A549 (cell line): ENCODE measurements at regions not wholly inside any gene's neighbourhood (a gene's known extent, or its start where the extent isn't known, plus 50 kb on each side); places are given as distances from the start of the nearest gene placed in this dataset.

Source experiments
- ATAC-seq, 2 experiments: fragments of 200-7000 bp in 1 of 2; fragments of >200 bp in 1 of 2; cut with Nextera tagmentation in 1 of 2; cut with Tn5 transposase in 1 of 2; 3 replicates each; pipeline versions ENCODE4 v1.8.0 to v1.9.1; 2018 to 2020; ENCODE audit warnings: mild to moderate bottlenecking in 1 of 2, moderate library complexity in 1 of 2
- CTCF ChIA-PET: fragments of 300-600 bp; sonication (Branson Sonifier 250); formaldehyde crosslinking; extraction: SDS; loops from one replicate; lab custom pipeline; 2021; ENCODE audit warnings: antibody characterized with exemption, inconsistent platforms; lab: Yijun Ruan, JAX
- POLR2A ChIA-PET: fragments of 350-600 bp; formaldehyde crosslinking; extraction: SDS; loops from one replicate; lab custom pipeline; 2021; ENCODE audit warnings: antibody characterized with exemption, inconsistent platforms; lab: Yijun Ruan, JAX
- DNase-seq, 2 experiments: peaks; one replicate each; pipeline versions ENCODE4 v3.0.0 to v3.0.0-alpha.2; 2011 to 2016; ENCODE audit warnings: low read depth in 1 of 2, low spot score in 1 of 2
- FAIRE-seq: peaks from 2 replicates; lab custom pipeline; 2011; peaks lifted over from hg19 to GRCh38; lab: Jason Lieb, UNC
- H3K27ac ChIP-seq, 2 experiments: fragments of >200 bp; sonication (Bioruptor Twin); formaldehyde crosslinking; 3 replicates each; pipeline ENCODE4 v1.5.1; 2016 to 2017
- H3K4me1 ChIP-seq: fragments of >200 bp; sonication (Bioruptor Twin); formaldehyde crosslinking; 3 replicates; pipeline ENCODE4 v1.6.1; 2016
- H3K4me2 ChIP-seq: fragments of >200 bp; sonication (Bioruptor Twin); formaldehyde crosslinking; 3 replicates; pipeline ENCODE4 v1.6.1; 2016
- H3K4me3 ChIP-seq: fragments of >200 bp; sonication (Bioruptor Twin); formaldehyde crosslinking; 3 replicates; pipeline ENCODE4 v1.5.1; 2016
- H3K9me3 ChIP-seq: fragments of >200 bp; sonication (Bioruptor Twin); formaldehyde crosslinking; 3 replicates; pipeline ENCODE4 v1.6.1; 2016
- BHLHE40 ChIP-seq: IDR thresholded peaks from 2 replicates; pipeline ENCODE4 v1.6.1; 2012; ENCODE audit warnings: low read depth, low read length, inconsistent platforms
- CHD4 ChIP-seq: fragments of 200-600 bp; sonication (generic); IDR thresholded peaks from 2 replicates; pipeline ENCODE4 v1.6.1; 2016; ENCODE audit warnings: antibody characterized with exemption, mild to moderate bottlenecking, borderline replicate concordance
- CTCF ChIP-seq: fragments of >200 bp; sonication (Bioruptor Twin); formaldehyde crosslinking; IDR thresholded peaks from 3 replicates; pipeline ENCODE4 v1.5.1; 2016
- EHMT2 ChIP-seq: fragments of 200-600 bp; sonication (generic); IDR thresholded peaks from 2 replicates; pipeline ENCODE4 v1.6.1; 2016; ENCODE audit warnings: antibody characterized with exemption, low read depth, mild to moderate bottlenecking, moderate library complexity
- ELK1 ChIP-seq: fragments of 150-350 bp; IDR thresholded peaks from 2 replicates; pipeline ENCODE4 v1.6.1; 2014; ENCODE audit warnings: low read depth, mild to moderate bottlenecking, low read length
- ESRRA ChIP-seq: fragments of 150-350 bp; IDR thresholded peaks from 2 replicates; pipeline ENCODE4 v1.6.1; 2014; ENCODE audit warnings: mild to moderate bottlenecking, low read length, borderline replicate concordance
- FOSL2 ChIP-seq, 2 experiments: fragments of 450-650 bp in 1 of 2; fragments of >200 bp in 1 of 2; sonication (Bioruptor Twin) in 1 of 2; formaldehyde crosslinking; IDR thresholded peaks; 2 replicates each; pipeline versions ENCODE4 v1.5.0 to v1.6.1; 2016 to 2020; ENCODE audit warnings: mild to moderate bottlenecking in 1 of 2, moderate library complexity in 1 of 2
- HDAC2 ChIP-seq: fragments of 200-600 bp; sonication (generic); IDR thresholded peaks from 2 replicates; pipeline ENCODE4 v1.6.1; 2016
- HOXA7 ChIP-seq: fragments of 250-450 bp; sonication (Bioruptor Pico); IDR thresholded peaks from 2 replicates; pipeline ENCODE4 v1.5.0; 2020; ENCODE audit warnings: mild to moderate bottlenecking, moderate library complexity
- JUNB ChIP-seq: fragments of >200 bp; sonication (Bioruptor Twin); formaldehyde crosslinking; IDR thresholded peaks from 2 replicates; pipeline ENCODE4 v1.6.1; 2016
- KDM5A ChIP-seq: fragments of 200-600 bp; sonication (generic); IDR thresholded peaks from 2 replicates; pipeline ENCODE4 v1.6.1; 2016; ENCODE audit warnings: antibody characterized with exemption, mild to moderate bottlenecking
- MYC ChIP-seq: IDR thresholded peaks from 2 replicates; pipeline ENCODE4 v1.6.1; 2012; ENCODE audit warnings: mild to moderate bottlenecking, inconsistent platforms, low read length, improper control_type of control experiment, borderline replicate concordance
- NFE2L2 ChIP-seq: fragments of 150-350 bp; conservative IDR thresholded peaks from 2 replicates; pipeline ENCODE4 v1.6.1; 2014; ENCODE audit warnings: low read length
- NR3C1 ChIP-seq: fragments of >200 bp; sonication (Bioruptor Twin); formaldehyde crosslinking; IDR thresholded peaks from 3 replicates; pipeline ENCODE4 v1.6.1; 2017
- POLR2A ChIP-seq: IDR thresholded peaks from 2 replicates; pipeline ENCODE4 v1.6.1; 2012; ENCODE audit warnings: mild to moderate bottlenecking, low read length
- REST ChIP-seq: fragments of 200-600 bp; sonication (generic); IDR thresholded peaks from 2 replicates; pipeline ENCODE4 v1.6.1; 2016; ENCODE audit warnings: antibody characterized with exemption, mild to moderate bottlenecking, moderate library complexity
- RFX5 ChIP-seq: fragments of 450-650 bp; IDR thresholded peaks from 2 replicates; pipeline ENCODE4 v1.7.1; 2014; ENCODE audit warnings: antibody characterized with exemption, mild to moderate bottlenecking, moderate library complexity
- ZFP36 ChIP-seq: fragments of 450-650 bp; IDR thresholded peaks from 2 replicates; pipeline ENCODE4 v1.6.1; 2014; ENCODE audit warnings: borderline replicate concordance; ENCODE audit not compliant: partially characterized antibody
- WGBS: methylation state at CpG from one replicate; pipeline ENCODE4 v1.1.6; 2017; ENCODE audit errors: missing lambda C conversion rate; 5-methylcytosine and 5-hydroxymethylcytosine counted together
- TF ChIP-seq, protein P1 (sequence below): fragments of 250-450 bp; sonication (Bioruptor Pico); IDR thresholded peaks from 2 replicates; pipeline ENCODE4 v1.5.0; 2020; ENCODE audit warnings: low read depth, mild to moderate bottlenecking, moderate library complexity
- TF ChIP-seq, protein P2 (sequence below): fragments of >200 bp; sonication (Bioruptor Twin); formaldehyde crosslinking; IDR thresholded peaks from 2 replicates; pipeline ENCODE4 v1.6.1; 2016

DNA sequence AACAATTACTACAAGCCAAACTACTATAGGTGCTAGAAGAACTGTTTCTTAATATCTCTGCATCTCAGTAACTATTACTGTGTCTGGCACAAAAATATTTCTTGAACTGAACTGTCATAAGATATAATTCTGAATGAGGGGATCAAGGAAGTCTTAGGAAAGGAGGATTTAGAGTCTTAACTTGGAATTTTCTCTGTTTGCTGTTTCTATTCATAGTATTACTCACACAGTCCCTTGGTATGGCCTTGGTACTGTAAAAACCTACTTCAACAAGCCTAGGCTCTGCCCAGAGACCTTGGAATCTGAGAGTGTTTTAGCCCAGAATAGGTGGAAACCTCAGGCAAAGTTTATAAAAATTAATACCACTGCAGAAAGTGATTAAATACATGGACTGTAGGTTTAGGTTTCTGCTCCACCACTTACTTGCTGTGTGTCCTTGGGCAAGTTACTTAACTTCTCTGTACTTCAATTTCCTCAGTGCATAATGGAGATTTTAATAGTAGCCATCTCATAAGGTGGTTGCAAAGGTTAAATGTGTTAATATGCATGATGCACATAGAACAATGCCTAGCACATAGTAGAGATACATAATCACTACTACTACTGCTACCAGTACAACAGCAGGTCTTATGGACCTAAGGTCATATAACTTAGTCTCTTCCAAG lies 87.4 kb upstream of the NFIA start:
- no peak for DNase-seq
- Histone ChIP-seq H3K4me1 (no peaks in the 10 kb centered on the region), H3K9me3 (no peaks in the 10 kb centered on the region), H3K27ac (no peak overlapping the region), H3K4me3 (no peak overlapping the region), H3K4me2 (no peak overlapping the region)
- no peak for FAIRE-seq
- ATAC-seq: no peak
- ChIA-PET POLR2A (no interaction called here), CTCF (no interaction called here)
- TF ChIP-seq JUNB (no peak), CTCF (no peak), NR3C1 (no peak), CHD4 (no peak), NFE2L2 (no peak), POLR2A (no peak)

GRCh38 chr1:60994369-60994768 lies 88.0 kb upstream of the NFIA start:
- H3K27ac ChIP-seq: no peak overlapping the region
- no peaks in the 10 kb centered on the region for H3K9me3 ChIP-seq
- ChIA-PET CTCF (no interaction called here), POLR2A (no interaction called here)
- no peak for TF ChIP-seq BHLHE40
- TF ChIP-seq, protein P1, sequence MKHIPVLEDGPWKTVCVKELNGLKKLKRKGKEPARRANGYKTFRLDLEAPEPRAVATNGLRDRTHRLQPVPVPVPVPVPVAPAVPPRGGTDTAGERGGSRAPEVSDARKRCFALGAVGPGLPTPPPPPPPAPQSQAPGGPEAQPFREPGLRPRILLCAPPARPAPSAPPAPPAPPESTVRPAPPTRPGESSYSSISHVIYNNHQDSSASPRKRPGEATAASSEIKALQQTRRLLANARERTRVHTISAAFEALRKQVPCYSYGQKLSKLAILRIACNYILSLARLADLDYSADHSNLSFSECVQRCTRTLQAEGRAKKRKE (CRISPR knock-in tag): no peak
- no peak for TF ChIP-seq HOXA7 (CRISPR knock-in tag)
- TF ChIP-seq FOSL2 (IDR thresholded peaks at IDR 0.05): no peak
- TF ChIP-seq FOSL2 (CRISPR knock-in tag; IDR thresholded peaks at IDR 0.05): no peak
- TF ChIP-seq, protein P2, sequence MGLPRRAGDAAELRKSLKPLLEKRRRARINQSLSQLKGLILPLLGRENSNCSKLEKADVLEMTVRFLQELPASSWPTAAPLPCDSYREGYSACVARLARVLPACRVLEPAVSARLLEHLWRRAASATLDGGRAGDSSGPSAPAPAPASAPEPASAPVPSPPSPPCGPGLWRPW: no peak
- no peak for TF ChIP-seq EHMT2
- no peak for TF ChIP-seq ELK1
- TF ChIP-seq REST: no peak
- TF ChIP-seq RFX5: no peak
- TF ChIP-seq KDM5A: no peak
- TF ChIP-seq ESRRA: no peak
- TF ChIP-seq ZFP36: no peak
- no peak for TF ChIP-seq MYC
- no peak for TF ChIP-seq HDAC2
- TF ChIP-seq, all 56 proteins: peak for 0
- no peak for DNase-seq
- Histone ChIP-seq H3K4me1 (no peaks in the 10 kb centered on the region), H3K4me3 (no peak overlapping the region), H3K4me2 (no peak overlapping the region)
- no peak for ATAC-seq
- FAIRE-seq: no peak
- 87% methylated on average over 3 of the region's 3 CpGs for WGBS
